ENCODE measurements at regions not wholly inside any gene's neighbourhood (a gene's known extent, or its start where the extent isn't known, plus 50 kb on each side); places are given as distances from the start of the nearest gene placed in this dataset.
"Not testable (repeated sequence)": the region's sequence is repeated elsewhere in the genome, so short reads cannot be mapped to it uniquely, and the experiment has no call there.

- TF ChIP-seq CTCF (IDR thresholded peaks at IDR 0.05; ENCODE audit: borderline replicate concordance, insufficient read depth, low read depth, low read length), result no peak
These were observed 276.4 kb downstream of the KCNRG start for GRCh38 chr13:50291611-50292010.

GRCh38 chr13:50292081-50292480, 276.8 kb downstream of the KCNRG start:
- TF ChIP-seq CTCF (IDR thresholded peaks at IDR 0.05; ENCODE audit: borderline replicate concordance, insufficient read depth, low read depth, low read length), result no peak
- H3K4me3 ChIP-seq (ENCODE audit: low read depth, low read length), result no peak overlapping the region

More at GRCh38 chr13:50291611-50292010, 276.4 kb downstream of the KCNRG start:
- H3K4me3 ChIP-seq (ENCODE audit: low read depth, low read length), result no peak overlapping the region

GRCh38 chr13:50294425-50294824, 279.2 kb downstream of the KCNRG start:
- H3K4me3 ChIP-seq (ENCODE audit: low read depth, low read length), result not testable (repeated sequence)

GRCh38 chr13:50299546-50300249, 284.5 kb downstream of the KCNRG start:
- no peak for TF ChIP-seq CTCF (IDR thresholded peaks at IDR 0.05; ENCODE audit: borderline replicate concordance, insufficient read depth, low read depth, low read length)
- no peak overlapping the region for H3K4me3 ChIP-seq (ENCODE audit: low read depth, low read length)

- no peak overlapping the region for H3K4me3 ChIP-seq (ENCODE audit: low read depth, low read length)
- no peak for TF ChIP-seq CTCF (IDR thresholded peaks at IDR 0.05; ENCODE audit: borderline replicate concordance, insufficient read depth, low read depth, low read length)
These were observed 288.9 kb downstream of the KCNRG start for GRCh38 chr13:50303963-50304721.

GRCh38 chr13:50306156-50306555, 290.9 kb downstream of the KCNRG start:
- TF ChIP-seq CTCF (IDR thresholded peaks at IDR 0.05; ENCODE audit: borderline replicate concordance, insufficient read depth, low read depth, low read length), result no peak
- H3K4me3 ChIP-seq (ENCODE audit: low read depth, low read length), result no peak overlapping the region

GRCh38 chr13:50309318-50309717, 294.1 kb downstream of the KCNRG start:
- no peak for TF ChIP-seq CTCF (IDR thresholded peaks at IDR 0.05; ENCODE audit: borderline replicate concordance, insufficient read depth, low read depth, low read length)

More at GRCh38 chr13:50309318-50309717, 294.1 kb downstream of the KCNRG start:
- H3K4me3 ChIP-seq (ENCODE audit: low read depth, low read length), result no peak overlapping the region
